Neuronal stem cell (in vitro differentiated cells): ENCODE measurements at regions not wholly inside any gene's neighbourhood (a gene's known extent, or its start where the extent isn't known, plus 50 kb on each side); places are given as distances from the start of the nearest gene placed in this dataset.

Experiments
- DNase-seq: peaks from one replicate; pipeline ENCODE4 v3.0.0-alpha.2; 2013; ENCODE audit warnings: low spot score
- H2AFZ ChIP-seq: one replicate; pipeline ENCODE4 v1.6.1; 2013; ENCODE audit warnings: mild to moderate bottlenecking, low read length, inconsistent platforms
- H2AK5ac ChIP-seq: 2 replicates; pipeline ENCODE4 v1.6.1; 2013; ENCODE audit warnings: low read depth, mild to moderate bottlenecking, inconsistent platforms, low read length, moderate library complexity, mixed read lengths
- H2BK120ac ChIP-seq: 2 replicates; pipeline ENCODE4 v1.6.1; 2013; ENCODE audit warnings: low read depth, mild to moderate bottlenecking, inconsistent platforms, low read length, moderate library complexity, mixed read lengths
- H2BK12ac ChIP-seq: one replicate; pipeline ENCODE4 v1.6.1; 2013; ENCODE audit warnings: low read length, inconsistent platforms
- H2BK15ac ChIP-seq: 2 replicates; pipeline ENCODE4 v1.6.1; 2013; ENCODE audit warnings: mild to moderate bottlenecking, low read length, inconsistent platforms, mixed read lengths
- H2BK5ac ChIP-seq: one replicate; pipeline ENCODE4 v1.6.1; 2013; ENCODE audit warnings: inconsistent platforms, mild to moderate bottlenecking, low read length, moderate library complexity
- H3K14ac ChIP-seq: one replicate; pipeline ENCODE4 v1.6.1; 2013; ENCODE audit warnings: low read length, inconsistent platforms
- H3K18ac ChIP-seq: 2 replicates; pipeline ENCODE4 v1.6.1; 2013; ENCODE audit warnings: low read length, inconsistent platforms
- H3K23ac ChIP-seq: 2 replicates; pipeline ENCODE4 v1.6.1; 2013; ENCODE audit warnings: low read depth, mild to moderate bottlenecking, mixed read lengths, low read length, inconsistent platforms; ENCODE audit not compliant: poor library complexity
- H3K27ac ChIP-seq: replicated peaks from 3 replicates; pipeline ENCODE4 v1.5.1; 2013; ENCODE audit warnings: low read length, inconsistent platforms
- H3K27me3 ChIP-seq, 3 experiments: 2 replicates each; pipeline ENCODE4 v1.6.1; 2013; ENCODE audit warnings: low read length in 3 of 3, mild to moderate bottlenecking in 2 of 3, inconsistent platforms in 1 of 3, low read depth in 1 of 3, mixed read lengths in 1 of 3, moderate library complexity in 1 of 3; ENCODE audit not compliant: control insufficient read depth in 3 of 3, insufficient read depth in 3 of 3
- H3K36me3 ChIP-seq, 2 donors: replicated peaks in 1 of 2; 2 replicates each; pipeline ENCODE4 v1.6.1; 2013; ENCODE audit warnings: low read length in 2 of 2; ENCODE audit not compliant: control insufficient read depth in 2 of 2, insufficient read depth in 2 of 2
- H3K4ac ChIP-seq: 2 replicates; pipeline ENCODE4 v1.6.1; 2013; ENCODE audit warnings: inconsistent platforms, mild to moderate bottlenecking, low read length, moderate library complexity
- H3K4me1 ChIP-seq, 2 donors: 1 replicate in 1 of 2; 2 replicates in 1 of 2; pipeline ENCODE4 v1.6.1; 2013; ENCODE audit warnings: low read length in 2 of 2, low read depth in 1 of 2; ENCODE audit not compliant: control insufficient read depth in 2 of 2, insufficient read depth in 1 of 2
- H3K4me2 ChIP-seq: one replicate; pipeline ENCODE4 v1.6.1; 2013; ENCODE audit warnings: mild to moderate bottlenecking, low read length, inconsistent platforms; ENCODE audit not compliant: insufficient read depth, poor library complexity, severe bottlenecking
- H3K4me3 ChIP-seq, 2 donors: 2 replicates each; pipeline ENCODE4 v1.5.1; 2013; ENCODE audit warnings: low read length in 2 of 2, mild to moderate bottlenecking in 2 of 2, inconsistent platforms in 1 of 2, moderate library complexity in 1 of 2
- H3K79me1 ChIP-seq: one replicate; pipeline ENCODE4 v1.6.1; 2013; ENCODE audit warnings: low read depth, mild to moderate bottlenecking, inconsistent platforms, low read length, moderate library complexity
- H3K9ac ChIP-seq: one replicate; pipeline ENCODE4 v1.6.1; 2013; ENCODE audit warnings: mild to moderate bottlenecking, low read depth, low read length, inconsistent platforms; ENCODE audit not compliant: poor library complexity
- H3K9me3 ChIP-seq, 2 donors: replicated peaks in 1 of 2; 2 replicates each; pipeline versions ENCODE3 to v1.6.1; 2013; ENCODE audit warnings: low read length in 2 of 2, mild to moderate bottlenecking in 2 of 2, inconsistent platforms in 1 of 2, low read depth in 1 of 2, mixed read lengths in 1 of 2, moderate library complexity in 1 of 2; ENCODE audit not compliant: control insufficient read depth in 2 of 2, insufficient read depth in 1 of 2
- H4K8ac ChIP-seq: one replicate; pipeline ENCODE4 v1.6.1; 2013; ENCODE audit warnings: low read depth, mild to moderate bottlenecking, inconsistent platforms, low read length, moderate library complexity
- H4K91ac ChIP-seq: one replicate; pipeline ENCODE4 v1.6.1; 2013; ENCODE audit warnings: low read length, low read depth, mild to moderate bottlenecking, inconsistent platforms; ENCODE audit not compliant: poor library complexity
- WGBS, 2 donors: extraction: QIAGEN DNeasy Blood & Tissue Kit; methylation state at CpG; one replicate each; pipeline ENCODE4 v1.1.7; 2013; ENCODE audit warnings: missing lambda C conversion rate in 2 of 2, mixed read lengths in 1 of 2; ENCODE audit not compliant: insufficient read length in 2 of 2, insufficient replicate concordance in 1 of 2; ENCODE audit errors: extremely low coverage in 2 of 2; 5-methylcytosine and 5-hydroxymethylcytosine counted together

GRCh38 chr4:32470087-32470585, 1750.0 kb downstream of the PCDH7 start:
- no peak overlapping the region for H2AK5ac ChIP-seq
- H2BK120ac ChIP-seq, result no peak overlapping the region
- no peak overlapping the region for H2BK5ac ChIP-seq
- H2AFZ ChIP-seq, result no peak overlapping the region
- H3K23ac ChIP-seq, result no peak overlapping the region
- H3K18ac ChIP-seq, result no peak overlapping the region
- H3K4me1 ChIP-seq, result no peaks in the 10 kb centered on the region
- no peaks in the 10 kb centered on the region for H3K27me3 ChIP-seq
- H3K4me3 ChIP-seq, result no peak overlapping the region
- H4K8ac ChIP-seq, result no peak overlapping the region
- no peak overlapping the region for H2BK12ac ChIP-seq
- no peak overlapping the region for H3K14ac ChIP-seq
- no peak overlapping the region for H2BK15ac ChIP-seq
- no CpG with 5 or more reads among the region's 1 CpG for WGBS, 2 donors
- no peak overlapping the region for H3K27ac ChIP-seq
- no peak for DNase-seq
- no peak overlapping the region for H3K4ac ChIP-seq
- H3K79me1 ChIP-seq, result no peaks in the 10 kb centered on the region
- H3K9ac ChIP-seq, result no peak overlapping the region
- H3K9me3 ChIP-seq, result no peaks in the 10 kb centered on the region
- H3K36me3 ChIP-seq, result no peaks in the 10 kb centered on the region
- no peak overlapping the region for H4K91ac ChIP-seq
- no peak overlapping the region for H3K4me2 ChIP-seq

GRCh38 chr4:32472918-32473317, 1752.7 kb downstream of the PCDH7 start:
- Histone ChIP-seq H3K14ac (no peak overlapping the region), H3K36me3 (no peaks in the 10 kb centered on the region), H4K91ac (no peak overlapping the region)

GRCh38 chr4:32475710-32476109, 1755.5 kb downstream of the PCDH7 start:
- H3K9ac ChIP-seq, result no peak overlapping the region
- no CpG with 5 or more reads among the region's 7 CpGs for WGBS, 2 donors
- H4K8ac ChIP-seq, result no peak overlapping the region
- H2BK5ac ChIP-seq, result no peak overlapping the region
- no peak overlapping the region for H2BK15ac ChIP-seq
- no peaks in the 10 kb centered on the region for H3K36me3 ChIP-seq
- DNase-seq, result no peak
- no peak overlapping the region for H2BK12ac ChIP-seq
- H3K14ac ChIP-seq, result no peak overlapping the region
- H2BK120ac ChIP-seq, result no peak overlapping the region
- no peak overlapping the region for H3K18ac ChIP-seq
- no peak overlapping the region for H2AFZ ChIP-seq
- H3K4me2 ChIP-seq, result no peak overlapping the region
- H3K23ac ChIP-seq, result no peak overlapping the region
- no peak overlapping the region for H2AK5ac ChIP-seq
- H4K91ac ChIP-seq, result no peak overlapping the region
- no peaks in the 10 kb centered on the region for H3K4me1 ChIP-seq
- no peak overlapping the region for H3K27ac ChIP-seq
- H3K4ac ChIP-seq, result no peak overlapping the region
- no peak overlapping the region for H3K4me3 ChIP-seq
- no peaks in the 10 kb centered on the region for H3K27me3 ChIP-seq
- H3K79me1 ChIP-seq, result no peaks in the 10 kb centered on the region
- no peaks in the 10 kb centered on the region for H3K9me3 ChIP-seq

More at GRCh38 chr4:32472918-32473317, 1752.7 kb downstream of the PCDH7 start:
- no peaks in the 10 kb centered on the region for H3K4me1 ChIP-seq
- H3K27me3 ChIP-seq, result no peaks in the 10 kb centered on the region
- H3K9me3 ChIP-seq, result no peaks in the 10 kb centered on the region
- H2AK5ac ChIP-seq, result no peak overlapping the region
- H4K8ac ChIP-seq, result no peak overlapping the region
- no peak overlapping the region for H3K9ac ChIP-seq
- H3K4me3 ChIP-seq, result no peak overlapping the region
- H2BK120ac ChIP-seq, result no peak overlapping the region
- no peak overlapping the region for H2BK12ac ChIP-seq
- H2BK15ac ChIP-seq, result no peak overlapping the region
- no peak overlapping the region for H2BK5ac ChIP-seq
- DNase-seq, result no peak
- no peak overlapping the region for H3K4me2 ChIP-seq
- WGBS, 2 donors, result no CpG with 5 or more reads among the region's 2 CpGs
- H3K79me1 ChIP-seq, result no peaks in the 10 kb centered on the region
- no peak overlapping the region for H3K23ac ChIP-seq
- H2AFZ ChIP-seq, result no peak overlapping the region
- H3K27ac ChIP-seq, result no peak overlapping the region
- no peak overlapping the region for H3K18ac ChIP-seq
- H3K4ac ChIP-seq, result no peak overlapping the region

- H2BK12ac ChIP-seq, result no peak overlapping the region
- H2BK5ac ChIP-seq, result no peak overlapping the region
- H3K18ac ChIP-seq, result no peak overlapping the region
- H3K4me3 ChIP-seq, result no peak overlapping the region
- no peak overlapping the region for H2AFZ ChIP-seq
- no peak overlapping the region for H3K23ac ChIP-seq
- H2BK120ac ChIP-seq, result no peak overlapping the region
- no CpG with 5 or more reads among the region's 2 CpGs for WGBS, 2 donors
- H3K9me3 ChIP-seq, result no peaks in the 10 kb centered on the region
- H3K4me2 ChIP-seq, result no peak overlapping the region
- H3K14ac ChIP-seq, result no peak overlapping the region
- no peak overlapping the region for H3K9ac ChIP-seq
- no peak overlapping the region for H2AK5ac ChIP-seq
- no peak overlapping the region for H2BK15ac ChIP-seq
- no peaks in the 10 kb centered on the region for H3K36me3 ChIP-seq
- H3K27ac ChIP-seq, result no peak overlapping the region
- H3K27me3 ChIP-seq, result no peaks in the 10 kb centered on the region
- no peak overlapping the region for H4K8ac ChIP-seq
- H3K4me1 ChIP-seq, result no peaks in the 10 kb centered on the region
- H3K79me1 ChIP-seq, result no peaks in the 10 kb centered on the region
- DNase-seq, result no peak
- no peak overlapping the region for H4K91ac ChIP-seq
- H3K4ac ChIP-seq, result no peak overlapping the region
Observed at GRCh38 chr4:32477518-32477917, 1757.3 kb downstream of the PCDH7 start.
